GM23338 (cell line): ENCODE measurements at regions not wholly inside any gene's neighbourhood (a gene's known extent, or its start where the extent isn't known, plus 50 kb on each side); places are given as distances from the start of the nearest gene placed in this dataset.

Experiments used
- ATAC-seq: fragments of 200-7000 bp; cut with Tn5 transposase; 3 replicates; pipeline ENCODE4 v1.9.1; 2020
- DNase-seq: peaks from one replicate; pipeline ENCODE4 v3.0.0-alpha.2; 2015; ENCODE audit warnings: low spot score
- H2AFZ ChIP-seq: fragments of 200-600 bp; sonication (generic); 2 replicates; pipeline ENCODE4 v1.8.0; 2016; ENCODE audit warnings: antibody characterized with exemption, mild to moderate bottlenecking, moderate library complexity
- H3F3A ChIP-seq: fragments of 200-600 bp; sonication (generic); replicated peaks from 2 replicates; pipeline ENCODE4 v1.8.0; 2017; ENCODE audit warnings: antibody characterized with exemption, mixed run types, low read depth
- H3K27ac ChIP-seq: fragments of 200-600 bp; sonication (generic); 2 replicates; pipeline ENCODE4 v1.6.1; 2016; ENCODE audit warnings: low read depth
- H3K27me3 ChIP-seq: fragments of 200-600 bp; sonication (generic); 2 replicates; pipeline ENCODE4 v1.8.0; 2016; ENCODE audit warnings: mild to moderate bottlenecking, mixed run types, moderate library complexity; ENCODE audit not compliant: insufficient read depth
- H3K36me3 ChIP-seq: fragments of 200-600 bp; sonication (generic); 2 replicates; pipeline ENCODE4 v1.8.0; 2016; ENCODE audit warnings: mild to moderate bottlenecking; ENCODE audit not compliant: insufficient read depth
- H3K4me1 ChIP-seq: fragments of 200-600 bp; sonication (generic); 2 replicates; pipeline ENCODE4 v1.8.0; 2016; ENCODE audit warnings: mild to moderate bottlenecking, moderate library complexity; ENCODE audit not compliant: insufficient read depth
- H3K4me2 ChIP-seq: fragments of 200-600 bp; sonication (generic); 2 replicates; pipeline ENCODE4 v1.7.1; 2017; ENCODE audit warnings: mixed run types
- H3K4me3 ChIP-seq: fragments of 200-600 bp; sonication (generic); 2 replicates; pipeline ENCODE4 v1.6.1; 2016; ENCODE audit warnings: mixed run types
- H3K79me2 ChIP-seq: fragments of 200-600 bp; sonication (generic); replicated peaks from 2 replicates; pipeline ENCODE4 v1.8.0; 2017; ENCODE audit warnings: mild to moderate bottlenecking; ENCODE audit not compliant: insufficient read depth
- H3K9me2 ChIP-seq: fragments of 200-600 bp; sonication (generic); 2 replicates; pipeline ENCODE4 v1.8.0; 2017; ENCODE audit not compliant: insufficient read depth
- H4K20me1 ChIP-seq: fragments of 200-600 bp; sonication (generic); replicated peaks from 2 replicates; pipeline ENCODE4 v1.8.0; 2017; ENCODE audit warnings: mild to moderate bottlenecking; ENCODE audit not compliant: insufficient read depth
- H3K27ac Mint-ChIP-seq: 2 replicates; pipeline ENCODE4 v1.8.0; 2020; ENCODE audit warnings: inconsistent platforms, mild to moderate bottlenecking, moderate library complexity, mixed read lengths
- H3K27me3 Mint-ChIP-seq: 3 replicates; pipeline ENCODE4 v1.8.0; 2022; ENCODE audit warnings: low read depth, mild to moderate bottlenecking, moderate library complexity, mixed read lengths, inconsistent platforms; ENCODE audit not compliant: insufficient read depth, poor library complexity
- H3K36me3 Mint-ChIP-seq: 3 replicates; pipeline ENCODE4 v1.8.0; 2021; ENCODE audit warnings: low read depth, mild to moderate bottlenecking, inconsistent platforms, moderate library complexity, mixed read lengths
- H3K4me1 Mint-ChIP-seq: 3 replicates; pipeline ENCODE4 v1.8.0; 2020; ENCODE audit warnings: mild to moderate bottlenecking, inconsistent platforms, mixed read lengths
- H3K4me3 Mint-ChIP-seq: 3 replicates; pipeline ENCODE4 v1.8.0; 2021; ENCODE audit warnings: moderate library complexity, mild to moderate bottlenecking, inconsistent platforms, mixed read lengths
- H3K9me3 Mint-ChIP-seq: 3 replicates; pipeline ENCODE4 v1.8.0; 2020; ENCODE audit warnings: moderate library complexity, mild to moderate bottlenecking, inconsistent platforms, mixed read lengths
- CREB1 ChIP-seq: fragments of 250-450 bp; sonication (Bioruptor Pico); IDR thresholded peaks from 2 replicates; pipeline ENCODE4 v1.5.0; 2020; ENCODE audit warnings: low read depth, mild to moderate bottlenecking, moderate library complexity
- CTCF ChIP-seq, 2 experiments: fragments of 200-600 bp in 1 of 2; sonication (generic) in 1 of 2; conservative IDR thresholded peaks; 2 replicates each; pipeline versions ENCODE4 v1.5.1 to v1.6.1; 2016 to 2017; ENCODE audit warnings: antibody characterized with exemption in 2 of 2, low read depth in 2 of 2, mild to moderate bottlenecking in 2 of 2, moderate library complexity in 1 of 2
- EZH2 ChIP-seq: fragments of 200-600 bp; sonication (generic); IDR thresholded peaks from one replicate; pipeline ENCODE4 v1.8.0; 2017; ENCODE audit warnings: antibody characterized with exemption, mild to moderate bottlenecking, low read depth; ENCODE audit not compliant: unreplicated experiment
- JUNB ChIP-seq: IDR thresholded peaks from one replicate; pipeline ENCODE4 v1.6.1; 2016; ENCODE audit warnings: antibody characterized with exemption; ENCODE audit not compliant: unreplicated experiment
- NANOG ChIP-seq: IDR thresholded peaks from 2 replicates; pipeline ENCODE4 v1.6.1; 2016; ENCODE audit warnings: antibody characterized with exemption, borderline replicate concordance
- REST ChIP-seq: IDR thresholded peaks from one replicate; pipeline ENCODE4 v1.6.1; 2018; ENCODE audit warnings: antibody characterized with exemption; ENCODE audit not compliant: unreplicated experiment
- STAT1 ChIP-seq: IDR thresholded peaks from one replicate; pipeline ENCODE4 v1.6.1; 2016; ENCODE audit warnings: antibody characterized with exemption; ENCODE audit not compliant: unreplicated experiment
- ZNF114 ChIP-seq: fragments of 250-450 bp; sonication (Bioruptor Pico); IDR thresholded peaks from 2 replicates; pipeline ENCODE4 v1.5.0; 2020; ENCODE audit warnings: mild to moderate bottlenecking, moderate library complexity
- ZNF331 ChIP-seq: fragments of 250-450 bp; sonication (Bioruptor Pico); IDR thresholded peaks from 2 replicates; pipeline ENCODE4 v1.5.0; 2020; ENCODE audit warnings: low read depth, mild to moderate bottlenecking, moderate library complexity
- ZNF462 ChIP-seq: fragments of 250-450 bp; sonication (Bioruptor Pico); IDR thresholded peaks from 2 replicates; pipeline ENCODE4 v1.5.0; 2020; ENCODE audit warnings: mild to moderate bottlenecking, moderate library complexity

- TF ChIP-seq REST (no peak), STAT1 (no peak)
Measured at GRCh38 chr12:45655743-45656142, 73.8 kb upstream of the ARID2 start (continued).

- 0 out of 2 replicates have a peak, but pooled peaks cover 4% of the 10 kb centered on the region for H3K9me2 ChIP-seq
- no peaks in the 10 kb centered on the region for H4K20me1 ChIP-seq
- H3K4me1 ChIP-seq: no peaks in the 10 kb centered on the region
- Mint-ChIP-seq H3K27ac (no peak overlapping the region), H3K9me3 (no peaks in the 10 kb centered on the region), H3K27me3 (peaks cover 1% of the 10 kb centered on the region), H3K36me3 (no peaks in the 10 kb centered on the region), H3K4me1 (no peaks in the 10 kb centered on the region; the same call in 2 of the 3 replicates), H3K4me3 (no peak overlapping the region)
- H3F3A ChIP-seq: no peaks in the 10 kb centered on the region
- H3K4me3 ChIP-seq: no peak overlapping the region
- H3K79me2 ChIP-seq: no peaks in the 10 kb centered on the region
- no peak overlapping the region for H3K4me2 ChIP-seq
- no peaks in the 10 kb centered on the region for H3K27me3 ChIP-seq
- no peak overlapping the region for H3K27ac ChIP-seq
- ATAC-seq (no peak), DNase-seq (no peak)
- no peaks in the 10 kb centered on the region for H3K36me3 ChIP-seq
- no peak overlapping the region for H2AFZ ChIP-seq
- TF ChIP-seq STAT1 (no peak), CTCF (conservative IDR thresholded peaks at IDR 0.05; ENCODE audit: low read depth in 2 of 2) (no peak), NANOG (no peak), ZNF462 (no peak), ZNF331 (CRISPR knock-in tag) (no peak), REST (no peak), ZNF114 (CRISPR knock-in tag) (no peak), CREB1 (CRISPR knock-in tag) (no peak), JUNB (no peak), EZH2 (no peak)
Measured at GRCh38 chr12:45658020-45658419, 71.5 kb upstream of the ARID2 start.
